SKM-1 treated with dmso at 0.1 percent for 144 hours (cell line): ENCODE measurements at regions not wholly inside any gene's neighbourhood (a gene's known extent, or its start where the extent isn't known, plus 50 kb on each side); places are given as distances from the start of the nearest gene placed in this dataset.

Experiments used
- DNase-seq: peaks from one replicate; lab custom pipeline; 2025; ENCODE audit not compliant: unreplicated experiment; lab: John Stamatoyannopoulos, UW

DNA sequence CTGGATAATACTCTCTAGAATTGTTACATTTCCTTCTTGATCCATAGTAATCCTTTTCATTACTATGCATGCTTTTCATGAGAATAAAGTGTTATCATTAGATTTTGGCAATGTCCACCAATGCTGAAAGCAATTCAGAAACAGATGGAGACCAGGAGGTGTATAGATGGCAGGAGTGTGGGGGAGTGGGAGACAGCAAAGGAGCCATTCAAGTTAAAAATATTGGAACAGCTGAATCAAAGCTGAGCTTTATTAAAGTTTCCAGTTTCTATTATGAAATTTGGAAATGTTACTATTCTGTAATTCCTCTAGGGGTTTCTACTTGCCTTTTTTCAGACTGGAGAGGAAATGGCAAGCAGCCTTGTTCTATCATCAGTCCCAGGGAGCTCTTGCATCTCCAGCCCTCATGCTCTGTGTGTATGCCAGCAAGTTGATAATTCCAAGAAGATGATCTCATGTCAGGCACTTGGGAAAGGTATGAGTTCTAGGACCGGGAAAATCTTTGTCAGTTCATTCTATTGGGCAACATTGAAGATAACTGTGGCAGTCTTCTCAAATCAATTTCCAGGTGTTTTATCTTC, 228.0 kb downstream of the CD109 start:
- no peak for DNase-seq

DNA sequence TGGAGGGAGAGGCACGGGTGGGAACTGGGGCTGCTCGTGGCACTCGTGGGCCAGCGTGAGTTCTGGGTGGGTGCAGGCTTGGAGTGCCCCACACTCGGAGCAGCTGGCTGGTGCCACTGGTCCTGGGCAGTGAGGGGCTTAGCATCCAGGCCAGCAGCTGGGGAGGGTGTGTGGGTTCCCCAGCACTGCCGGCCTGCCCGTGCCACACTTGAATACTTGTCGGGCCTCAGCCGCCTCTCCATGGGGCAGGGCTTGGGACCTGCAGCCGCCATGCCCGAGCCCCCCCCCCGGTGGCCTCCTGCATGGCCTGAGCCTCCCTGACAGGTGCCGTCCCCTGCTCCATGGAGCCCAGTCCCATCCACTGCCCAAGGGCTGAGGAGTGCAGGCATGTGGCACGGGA, 207.2 kb downstream of the CD109 start:
- DNase-seq, result no peak

DNA sequence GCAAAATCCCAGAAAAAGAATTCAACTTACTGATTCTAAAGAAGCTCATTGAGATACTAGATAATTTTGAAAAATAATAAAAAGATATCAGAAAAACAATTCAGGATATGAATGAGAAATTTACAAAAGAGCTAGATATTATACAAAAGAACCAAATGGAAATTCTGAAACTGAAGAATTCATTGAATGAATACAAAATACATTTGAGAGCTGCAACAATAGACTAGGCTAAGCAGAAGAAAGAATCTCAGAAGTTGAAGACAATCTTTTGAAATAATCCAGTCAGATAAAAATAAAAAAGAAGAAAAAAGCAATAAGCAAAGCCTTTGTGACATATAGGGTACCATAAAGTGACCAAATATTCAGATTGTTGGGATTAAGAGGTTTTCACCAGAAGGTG, 206.0 kb downstream of the CD109 start:
- no peak for DNase-seq

DNA sequence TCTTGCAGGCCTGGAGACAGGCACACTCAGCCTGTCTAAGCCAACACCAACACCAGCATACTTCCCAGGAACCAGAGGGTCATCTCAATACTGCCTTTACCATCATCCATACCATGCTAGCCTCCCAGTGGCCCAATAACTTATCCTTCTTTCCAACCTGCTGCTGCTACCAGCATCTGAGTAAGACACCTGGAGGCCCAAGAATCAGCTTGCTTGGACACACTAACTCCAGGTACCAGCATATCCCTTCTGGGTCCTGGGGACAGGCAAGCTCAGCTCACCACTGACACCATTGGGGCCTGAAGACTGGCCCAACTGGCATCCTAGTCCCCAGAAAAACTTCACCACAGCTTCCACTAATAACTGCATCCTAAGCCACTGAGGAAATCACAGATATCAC, 205.3 kb downstream of the CD109 start:
- DNase-seq, result no peak

DNA sequence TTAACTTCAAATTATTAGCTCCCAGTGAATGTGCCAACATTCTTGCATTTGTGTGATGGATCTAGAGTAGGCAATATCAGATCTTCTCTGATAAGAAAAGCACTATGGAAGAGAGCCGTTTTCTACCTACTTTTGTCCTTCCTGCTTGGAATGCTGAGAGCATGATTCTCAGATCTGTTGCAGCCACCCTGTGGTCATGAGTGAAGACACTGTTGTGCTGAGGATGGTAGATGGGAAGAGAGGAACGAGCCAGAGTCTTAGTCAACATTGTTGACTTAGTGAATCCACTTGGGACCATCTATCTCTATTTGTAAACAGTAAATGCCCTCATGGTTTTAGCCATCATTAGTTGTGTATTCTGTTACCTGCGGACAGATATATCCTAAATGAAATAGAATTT, 202.6 kb downstream of the CD109 start:
- DNase-seq, result no peak

DNA sequence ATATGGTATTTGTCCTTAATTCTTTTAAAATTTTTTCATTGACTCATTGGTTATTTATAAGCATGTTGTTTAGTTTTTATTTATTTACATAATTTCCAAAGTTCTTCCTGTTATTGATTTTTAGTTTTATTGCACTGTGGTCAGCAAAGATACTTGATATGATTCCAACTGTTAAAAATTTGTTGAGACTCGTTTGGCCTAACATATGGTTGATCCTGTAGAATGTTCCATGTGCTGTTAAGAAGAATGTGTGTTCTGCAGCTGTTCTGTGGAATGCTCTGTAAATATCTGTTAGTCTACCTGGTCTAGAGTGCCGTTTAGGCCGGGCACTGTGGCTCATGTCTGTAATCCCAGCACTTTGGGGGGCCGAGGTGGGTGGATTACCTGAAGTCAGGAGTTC, 197.7 kb downstream of the CD109 start:
- no peak for DNase-seq

DNA sequence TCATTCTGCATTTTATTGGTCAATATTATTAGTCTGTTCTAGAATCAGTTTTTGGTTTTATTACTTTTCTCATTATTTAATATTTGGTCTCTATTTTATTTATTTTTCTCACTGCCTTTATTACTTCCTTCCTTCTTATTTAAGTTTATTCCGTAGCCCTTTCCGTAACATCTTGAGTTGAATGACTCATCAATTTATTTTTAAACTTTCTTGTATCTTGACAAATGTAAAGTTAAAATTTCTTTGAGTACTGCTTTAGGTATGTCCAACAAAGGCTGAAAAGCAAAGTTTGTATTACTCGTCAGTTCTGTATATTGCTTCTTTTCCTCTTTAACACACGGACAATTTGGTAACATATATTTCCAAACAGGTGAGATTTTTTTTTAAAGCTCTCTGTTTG, 192.0 kb downstream of the CD109 start:
- no peak for DNase-seq

DNA sequence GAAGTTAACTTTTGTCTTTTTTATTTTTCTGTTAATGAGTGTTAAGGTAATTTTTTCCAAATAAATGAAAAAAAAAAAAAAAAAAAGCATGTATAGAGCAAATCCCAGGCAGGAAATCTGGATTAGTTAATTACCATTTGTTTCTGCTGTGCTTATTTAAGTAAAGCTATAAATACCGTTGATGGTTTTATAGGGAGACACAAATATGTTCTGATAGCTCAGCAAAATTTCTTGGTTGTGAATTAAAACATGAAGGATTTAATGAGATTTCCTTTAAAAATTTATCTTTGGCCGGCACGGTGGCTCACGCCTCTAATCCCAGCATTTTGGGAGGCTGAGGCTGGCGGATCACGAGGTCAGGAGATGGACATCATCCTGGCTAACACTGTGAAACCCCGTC, 189.4 kb downstream of the CD109 start:
- DNase-seq, result no peak

DNA sequence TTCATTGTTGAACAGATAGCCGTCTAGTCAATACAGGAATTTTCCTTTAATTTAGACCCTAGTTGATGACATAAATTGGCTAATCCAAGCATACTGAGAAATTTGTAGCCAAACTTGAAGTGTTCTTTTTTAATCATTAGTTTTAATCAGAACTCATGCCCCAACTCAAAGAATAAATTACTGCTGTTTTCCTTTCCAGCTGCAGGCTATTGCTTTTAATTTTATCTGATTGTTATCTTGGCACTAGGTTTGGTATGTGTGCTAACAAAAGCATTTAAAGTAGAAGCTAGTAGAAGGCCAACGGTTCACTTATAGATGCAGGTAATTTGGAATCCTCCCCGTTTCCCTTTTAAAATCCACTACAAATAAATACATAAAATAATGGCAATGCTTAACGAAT, 188.5 kb downstream of the CD109 start:
- DNase-seq, result no peak

DNA sequence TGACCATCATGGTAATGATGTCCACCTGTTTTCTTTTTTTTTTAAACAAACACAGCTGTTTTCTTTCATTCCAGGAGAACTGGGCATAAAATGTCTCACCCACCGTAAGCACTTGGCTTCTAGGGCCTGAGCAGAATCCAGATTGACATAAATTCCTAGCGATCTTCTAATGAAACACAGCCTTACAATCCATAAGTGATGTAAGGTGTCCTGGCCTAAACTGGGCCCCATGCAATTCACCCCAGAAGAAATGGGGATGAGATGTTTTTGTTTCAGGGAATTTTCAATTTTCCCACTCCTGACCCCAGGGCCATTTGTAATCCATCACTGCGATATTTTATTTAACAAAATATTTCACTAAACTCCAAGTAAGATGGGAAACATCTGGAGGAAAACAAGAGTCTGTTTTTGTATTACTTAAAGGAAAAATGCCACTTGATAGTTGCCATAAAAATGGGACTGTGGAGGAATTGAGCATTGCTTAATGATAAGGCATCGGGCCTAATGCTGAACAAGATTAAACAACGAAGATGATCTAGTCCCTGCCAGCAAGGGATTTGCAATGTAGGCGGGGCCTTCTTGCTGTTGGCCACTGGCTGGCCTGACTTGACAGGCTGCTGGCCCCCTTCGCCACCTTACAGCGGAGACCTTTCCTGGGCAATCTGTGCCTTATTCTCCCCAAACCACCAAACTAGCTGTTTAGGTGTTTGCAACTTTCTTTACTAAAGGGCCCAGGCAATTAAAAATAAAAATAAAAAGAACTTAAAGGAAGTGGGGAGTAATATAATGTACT, 183.7 kb downstream of the CD109 start:
- DNase-seq, result no peak

DNA sequence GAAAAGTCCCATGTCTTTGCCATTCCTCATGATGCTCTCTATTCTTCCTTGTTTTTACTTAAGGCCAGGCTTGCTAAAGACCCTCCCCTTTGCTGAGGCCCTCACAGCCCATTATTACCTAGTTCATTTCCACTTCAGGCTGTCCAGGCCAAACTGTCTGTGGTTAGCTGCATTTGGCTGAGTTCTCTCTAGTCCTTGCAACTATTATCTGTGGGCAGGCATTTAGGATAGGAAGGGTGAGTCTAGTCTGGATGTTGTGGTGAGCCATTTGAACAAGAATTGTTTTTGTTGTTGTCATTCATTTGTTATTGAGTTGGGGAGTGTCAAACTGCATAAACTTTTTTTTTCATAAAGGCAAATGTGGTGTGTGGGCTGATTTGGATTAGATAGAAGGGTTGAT, 182.4 kb downstream of the CD109 start:
- DNase-seq, result no peak
